ENCODE measurements at regions not wholly inside any gene's neighbourhood (a gene's known extent, or its start where the extent isn't known, plus 50 kb on each side); places are given as distances from the start of the nearest gene placed in this dataset.

- TF ChIP-seq CTCF (IDR thresholded peaks at IDR 0.05) = no peak
- ChIA-PET CTCF (no interaction called here), POLR2A (no interaction called here)
- no peak overlapping the region for H3K4me3 Mint-ChIP-seq
- no peaks in the 10 kb centered on the region for H3K36me3 Mint-ChIP-seq (ENCODE audit: low read depth)
- H3K4me1 Mint-ChIP-seq = no peaks in the 10 kb centered on the region
- no peak for ATAC-seq (ENCODE audit: low read depth)
- H3K27ac Mint-ChIP-seq = no peak overlapping the region
- intact Hi-C loops (cut with micrococcal nuclease) = no loop called here
- no peaks in the 10 kb centered on the region for H3K27me3 Mint-ChIP-seq
- DNase-seq = no peak
- peaks cover 4% of the 10 kb centered on the region for H3K9me3 Mint-ChIP-seq
Observed at GRCh38 chr3:62970648-62971047, 95.4 kb upstream of the CADPS start.

GRCh38 chr3:62975566-62975965, 100.3 kb upstream of the CADPS start:
- no peak overlapping the region for H3K27ac Mint-ChIP-seq
- no peak for DNase-seq
- intact Hi-C loops (cut with micrococcal nuclease) = no loop called here
- H3K36me3 Mint-ChIP-seq (ENCODE audit: low read depth) = no peaks in the 10 kb centered on the region
- POLR2A ChIA-PET = no interaction called here
- H3K4me3 Mint-ChIP-seq = no peak overlapping the region
- CTCF ChIA-PET = no interaction called here
- ATAC-seq (ENCODE audit: low read depth) = no peak
- peaks cover 1% of the 10 kb centered on the region for H3K27me3 Mint-ChIP-seq
- no peak for TF ChIP-seq CTCF (IDR thresholded peaks at IDR 0.05)
- H3K9me3 Mint-ChIP-seq = no peaks in the 10 kb centered on the region
- no peaks in the 10 kb centered on the region for H3K4me1 Mint-ChIP-seq

- no peak for DNase-seq
- ChIA-PET CTCF (no interaction called here), POLR2A (no interaction called here)
- Mint-ChIP-seq H3K4me3 (no peak overlapping the region), H3K36me3 (ENCODE audit: low read depth) (no peaks in the 10 kb centered on the region), H3K9me3 (no peaks in the 10 kb centered on the region), H3K27me3 (peaks cover 1% of the 10 kb centered on the region), H3K27ac (no peak overlapping the region), H3K4me1 (no peaks in the 10 kb centered on the region)
- no peak for TF ChIP-seq CTCF (IDR thresholded peaks at IDR 0.05)
- ATAC-seq (ENCODE audit: low read depth) = no peak
- intact Hi-C loops (cut with micrococcal nuclease) = no loop called here
Observed at GRCh38 chr3:62981962-62982361, 106.7 kb upstream of the CADPS start.

GRCh38 chr3:62982795-62983455, 107.7 kb upstream of the CADPS start:
- H3K9me3 Mint-ChIP-seq = no peaks in the 10 kb centered on the region
- ATAC-seq (ENCODE audit: low read depth) (no peak), DNase-seq (no peak)
- peaks cover 1% of the 10 kb centered on the region for H3K27me3 Mint-ChIP-seq
- no peaks in the 10 kb centered on the region for H3K36me3 Mint-ChIP-seq (ENCODE audit: low read depth)
- no peaks in the 10 kb centered on the region for H3K4me1 Mint-ChIP-seq
- no peak for TF ChIP-seq CTCF (IDR thresholded peaks at IDR 0.05)
- H3K27ac Mint-ChIP-seq = no peak overlapping the region
- POLR2A ChIA-PET = no interaction called here
- CTCF ChIA-PET = no interaction called here
- H3K4me3 Mint-ChIP-seq = no peak overlapping the region
- intact Hi-C loops (cut with micrococcal nuclease) = no loop called here

GRCh38 chr3:62986061-62986460, 110.8 kb upstream of the CADPS start:
- POLR2A ChIA-PET = no interaction called here
- no peaks in the 10 kb centered on the region for H3K27me3 Mint-ChIP-seq
- H3K36me3 Mint-ChIP-seq (ENCODE audit: low read depth) = no peaks in the 10 kb centered on the region
- H3K4me1 Mint-ChIP-seq = no peaks in the 10 kb centered on the region
- DNase-seq = no peak
- no peak overlapping the region for H3K4me3 Mint-ChIP-seq
- no peak for TF ChIP-seq CTCF (IDR thresholded peaks at IDR 0.05)
- ATAC-seq (ENCODE audit: low read depth) = no peak
- H3K9me3 Mint-ChIP-seq = no peaks in the 10 kb centered on the region
- no peak overlapping the region for H3K27ac Mint-ChIP-seq
- CTCF ChIA-PET = no interaction called here
- intact Hi-C loops (cut with micrococcal nuclease) = no loop called here
